GM18519 (cell line): ENCODE measurements at regions not wholly inside any gene's neighbourhood (a gene's known extent, or its start where the extent isn't known, plus 50 kb on each side); places are given as distances from the start of the nearest gene placed in this dataset.

ENCODE experiments used
- ATAC-seq: cut with Tn5 transposase; IDR thresholded peaks from one replicate; pipeline ENCODE4 v1.9.1; 2021; ENCODE audit warnings: mild to moderate bottlenecking, moderate library complexity; ENCODE audit not compliant: unreplicated experiment, low FRiP score

DNA sequence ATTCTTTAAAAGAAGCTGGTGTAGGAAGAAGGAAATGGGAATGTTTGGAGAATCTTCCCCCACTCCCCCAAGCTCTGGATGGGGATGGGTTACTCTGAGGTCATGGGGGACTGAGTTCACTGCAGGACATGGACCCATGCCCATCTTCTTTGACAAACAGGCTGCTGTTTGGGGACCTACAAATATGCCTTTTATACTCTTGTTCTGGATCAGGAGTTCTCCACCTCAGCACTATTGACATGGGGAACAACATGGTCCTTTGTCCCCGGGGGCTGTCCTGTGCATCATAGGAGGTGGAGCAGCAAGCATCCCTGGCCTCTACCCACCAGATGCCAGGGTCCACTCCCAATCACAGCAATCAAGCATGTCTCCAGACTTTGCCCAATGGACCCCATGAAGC, 365.8 kb upstream of the C1orf174 start:
- ATAC-seq = no peak

- no peak for ATAC-seq
These were observed 367.5 kb upstream of the C1orf174 start for GRCh38 chr1:4267381-4268261.

DNA sequence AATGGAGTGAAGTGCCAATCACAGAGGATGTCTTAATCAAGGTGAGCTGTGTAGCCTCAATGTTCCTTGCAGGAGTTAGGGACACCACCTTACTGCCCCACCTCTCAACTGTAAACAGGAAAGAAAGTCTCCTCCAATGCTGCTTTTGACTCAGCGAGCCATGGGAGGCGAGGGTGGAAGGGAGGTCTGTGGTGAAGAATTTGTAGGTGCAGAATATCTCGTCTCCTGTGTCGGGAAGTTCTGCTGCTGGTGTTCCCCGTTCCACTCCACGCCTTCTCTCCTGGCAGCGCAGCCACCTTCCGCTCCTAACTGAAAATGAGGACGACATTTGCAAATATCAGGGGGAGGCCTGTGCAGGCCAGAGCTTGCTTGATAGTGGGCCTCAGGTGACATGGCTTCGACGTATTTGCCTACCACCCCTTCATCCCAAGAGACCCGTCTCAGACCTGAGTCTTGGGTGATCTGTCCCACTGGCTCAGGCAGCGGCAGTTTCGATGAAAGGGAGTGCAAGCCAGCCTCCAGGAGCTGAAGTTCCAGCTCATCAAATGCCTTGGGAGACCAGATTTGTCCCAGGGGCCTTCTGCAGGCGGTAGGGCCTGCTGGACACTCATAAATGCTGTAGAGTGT, 368.3 kb upstream of the C1orf174 start:
- no peak for ATAC-seq

- ATAC-seq = no peak
These were observed 368.8 kb upstream of the C1orf174 start for GRCh38 chr1:4268889-4269284.

GRCh38 chr1:4269330-4269729, 369.3 kb upstream of the C1orf174 start:
- no peak for ATAC-seq

DNA sequence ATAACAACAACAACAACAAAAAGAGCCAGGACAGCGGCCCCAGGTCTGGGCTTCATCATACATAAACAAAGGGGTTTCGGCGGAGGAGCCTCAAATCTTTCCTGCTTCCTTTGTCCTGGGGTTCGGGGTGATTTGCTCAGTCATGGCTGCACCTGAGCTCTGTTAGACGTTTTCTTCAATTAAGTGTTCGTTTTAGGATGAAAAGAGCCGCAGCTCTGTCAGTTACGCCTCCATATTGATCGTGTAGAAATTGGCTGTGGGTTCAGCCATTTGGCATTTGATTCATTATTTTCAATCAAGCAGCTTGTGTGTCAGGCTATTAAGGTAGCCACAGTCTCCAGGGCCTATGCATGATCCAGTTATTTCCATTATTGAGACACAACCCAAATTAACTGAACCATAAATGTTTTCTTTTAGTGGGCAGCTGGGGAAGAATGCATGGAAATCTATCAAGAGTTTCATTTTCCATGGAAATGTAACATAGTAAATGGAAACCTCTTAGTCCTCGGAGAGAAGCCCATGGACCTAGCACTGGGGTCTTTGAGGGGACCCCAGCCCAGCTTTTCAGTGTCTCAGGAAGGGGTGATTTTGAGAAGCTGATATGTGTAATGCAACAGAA, 370.0 kb upstream of the C1orf174 start:
- no peak for ATAC-seq

- ATAC-seq = no peak
These were observed 370.7 kb upstream of the C1orf174 start for GRCh38 chr1:4270651-4271337.

- no peak for ATAC-seq
These were observed 371.4 kb upstream of the C1orf174 start for GRCh38 chr1:4271338-4271998.

GRCh38 chr1:4272568-4272967, 372.5 kb upstream of the C1orf174 start:
- ATAC-seq = no peak

GRCh38 chr1:4273243-4273642, 373.2 kb upstream of the C1orf174 start:
- no peak for ATAC-seq

DNA sequence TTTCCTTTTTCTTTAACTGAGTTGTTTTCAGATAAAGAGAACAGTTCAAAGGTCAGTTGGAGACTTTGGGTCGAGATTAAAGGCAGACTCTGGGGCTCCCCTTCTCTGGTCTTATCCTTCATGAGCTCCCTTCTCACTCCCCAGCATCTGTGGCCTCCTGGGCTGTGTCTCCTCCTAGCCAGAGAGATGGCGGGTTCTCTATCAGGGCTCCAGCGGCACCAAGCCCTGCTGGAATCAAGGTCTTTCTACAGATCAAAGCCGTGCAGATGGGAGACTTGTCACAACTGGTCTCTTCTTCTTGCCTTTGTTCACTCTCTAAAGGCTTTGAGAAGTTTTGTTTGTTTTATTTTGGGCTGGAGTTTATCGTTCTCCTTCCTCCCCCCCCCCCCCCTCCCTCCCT, 373.7 kb upstream of the C1orf174 start:
- ATAC-seq = no peak

- ATAC-seq = no peak
These were observed 375.0 kb upstream of the C1orf174 start for GRCh38 chr1:4275083-4275482.

- ATAC-seq = no peak
These were observed 376.2 kb upstream of the C1orf174 start for GRCh38 chr1:4276238-4276637.

DNA sequence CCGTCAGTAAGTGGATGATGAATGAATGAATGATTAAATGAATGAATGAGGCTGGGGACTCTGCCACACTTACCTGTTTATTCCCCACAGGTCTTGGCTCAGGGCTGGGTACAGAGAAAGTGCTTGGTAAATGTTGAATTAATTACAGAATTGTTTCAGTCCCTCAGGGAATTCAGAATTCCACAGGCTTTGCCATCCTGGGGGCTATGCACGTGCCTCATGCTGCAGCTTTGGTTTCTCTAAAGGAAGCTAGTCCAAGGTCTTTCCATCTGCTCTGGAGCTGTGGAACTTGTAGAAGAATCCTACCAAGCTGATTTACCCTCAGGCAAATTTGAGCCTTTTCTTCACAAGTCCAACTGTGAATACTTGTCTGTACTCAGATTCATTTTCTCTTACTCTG, 376.8 kb upstream of the AJAP1 start:
- no peak for ATAC-seq

DNA sequence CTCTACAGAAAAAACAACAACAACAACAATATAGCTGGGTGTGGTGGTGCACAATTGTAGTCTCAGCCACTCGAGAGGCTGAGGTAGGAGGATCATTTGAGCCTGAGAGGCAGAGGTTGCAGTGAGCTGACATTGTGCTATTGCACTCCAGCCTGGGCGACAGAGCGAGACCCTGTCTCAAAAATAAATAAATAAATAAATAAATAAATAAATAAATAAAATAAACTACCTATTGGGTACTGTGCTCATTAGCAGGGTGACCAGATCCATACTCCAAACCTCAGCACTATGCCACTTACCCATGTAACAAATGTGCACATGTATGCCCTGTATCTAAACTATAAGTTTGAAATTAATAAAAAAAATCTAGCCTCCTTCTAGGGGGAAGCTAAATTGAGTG, 369.4 kb upstream of the AJAP1 start:
- no peak for ATAC-seq

GRCh38 chr1:4292861-4293260, 361.5 kb upstream of the AJAP1 start:
- ATAC-seq = no peak

GRCh38 chr1:4298361-4299083, 355.9 kb upstream of the AJAP1 start:
- no peak for ATAC-seq

GRCh38 chr1:4301007-4301406, 353.4 kb upstream of the AJAP1 start:
- no peak for ATAC-seq

- ATAC-seq = no peak
These were observed 351.1 kb upstream of the AJAP1 start for GRCh38 chr1:4303303-4303702.
